ENCODE measurements at regions not wholly inside any gene's neighbourhood (a gene's known extent, or its start where the extent isn't known, plus 50 kb on each side); places are given as distances from the start of the nearest gene placed in this dataset.

DNA sequence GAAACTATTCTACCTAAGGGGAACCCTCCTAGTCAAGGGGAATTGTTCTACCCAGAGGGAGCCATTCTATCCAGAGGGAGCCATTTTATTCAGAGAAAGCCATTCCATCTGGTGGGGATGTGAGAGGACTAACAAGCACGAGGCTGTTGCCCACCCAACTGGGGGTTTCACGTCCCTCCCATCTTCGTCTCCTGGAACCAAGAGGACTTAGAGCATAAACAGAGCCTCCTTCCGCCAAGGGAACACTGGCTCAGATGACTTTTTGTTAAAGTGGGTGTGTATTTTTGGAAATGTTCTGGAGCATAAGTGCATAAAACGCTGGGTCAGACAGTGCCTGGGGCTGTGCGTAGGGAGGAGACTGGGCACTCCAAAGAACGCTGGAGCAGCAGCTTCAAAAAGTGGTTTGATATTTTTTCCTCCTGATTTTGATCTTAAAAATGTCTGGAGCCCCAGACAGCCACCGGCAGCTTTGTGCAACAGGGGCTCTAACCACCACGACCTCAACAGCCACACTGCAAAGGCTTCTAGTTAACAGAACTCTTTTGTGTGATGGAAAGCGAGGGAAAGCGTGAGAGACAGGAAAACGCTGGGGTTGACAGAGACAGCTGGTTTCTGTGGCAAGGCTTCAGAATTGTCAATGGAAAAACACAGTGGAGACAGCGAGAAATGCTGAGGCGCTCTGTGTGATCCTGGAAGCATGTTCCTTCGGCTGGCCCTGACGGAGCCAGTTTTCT, 363.6 kb upstream of the CAMK1G start:
- no peak for DNase-seq (ENCODE audit: low read depth)
- H3K4me3 ChIP-seq (ENCODE audit: low read depth, low read length), result no peak overlapping the region

GRCh38 chr1:209222826-209223225, 360.7 kb upstream of the CAMK1G start:
- DNase-seq (ENCODE audit: low read depth), result no peak
- no peak overlapping the region for H3K4me3 ChIP-seq (ENCODE audit: low read depth, low read length)
- TF ChIP-seq, protein P1, sequence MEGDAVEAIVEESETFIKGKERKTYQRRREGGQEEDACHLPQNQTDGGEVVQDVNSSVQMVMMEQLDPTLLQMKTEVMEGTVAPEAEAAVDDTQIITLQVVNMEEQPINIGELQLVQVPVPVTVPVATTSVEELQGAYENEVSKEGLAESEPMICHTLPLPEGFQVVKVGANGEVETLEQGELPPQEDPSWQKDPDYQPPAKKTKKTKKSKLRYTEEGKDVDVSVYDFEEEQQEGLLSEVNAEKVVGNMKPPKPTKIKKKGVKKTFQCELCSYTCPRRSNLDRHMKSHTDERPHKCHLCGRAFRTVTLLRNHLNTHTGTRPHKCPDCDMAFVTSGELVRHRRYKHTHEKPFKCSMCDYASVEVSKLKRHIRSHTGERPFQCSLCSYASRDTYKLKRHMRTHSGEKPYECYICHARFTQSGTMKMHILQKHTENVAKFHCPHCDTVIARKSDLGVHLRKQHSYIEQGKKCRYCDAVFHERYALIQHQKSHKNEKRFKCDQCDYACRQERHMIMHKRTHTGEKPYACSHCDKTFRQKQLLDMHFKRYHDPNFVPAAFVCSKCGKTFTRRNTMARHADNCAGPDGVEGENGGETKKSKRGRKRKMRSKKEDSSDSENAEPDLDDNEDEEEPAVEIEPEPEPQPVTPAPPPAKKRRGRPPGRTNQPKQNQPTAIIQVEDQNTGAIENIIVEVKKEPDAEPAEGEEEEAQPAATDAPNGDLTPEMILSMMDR (IDR thresholded peaks at IDR 0.05; ENCODE audit: low read depth, low read length, missing control alignments), result no peak

More for the DNA sequence above, 363.6 kb upstream of the CAMK1G start:
- TF ChIP-seq, protein P1 (IDR thresholded peaks at IDR 0.05; ENCODE audit: low read depth, low read length, missing control alignments), result no peak

GRCh38 chr1:209223791-209224190, 359.7 kb upstream of the CAMK1G start:
- TF ChIP-seq, protein P1 (IDR thresholded peaks at IDR 0.05; ENCODE audit: low read depth, low read length, missing control alignments), result no peak

GRCh38 chr1:209224886-209225285, 358.6 kb upstream of the CAMK1G start:
- no peak for DNase-seq (ENCODE audit: low read depth)
- H3K4me3 ChIP-seq (ENCODE audit: low read depth, low read length), result no peak overlapping the region
- TF ChIP-seq, protein P1 (IDR thresholded peaks at IDR 0.05; ENCODE audit: low read depth, low read length, missing control alignments), result no peak

More at GRCh38 chr1:209223791-209224190, 359.7 kb upstream of the CAMK1G start:
- DNase-seq (ENCODE audit: low read depth), result no peak
- H3K4me3 ChIP-seq (ENCODE audit: low read depth, low read length), result no peak overlapping the region

GRCh38 chr1:209227171-209227570, 356.3 kb upstream of the CAMK1G start:
- no peak for DNase-seq (ENCODE audit: low read depth)
- TF ChIP-seq, protein P1 (IDR thresholded peaks at IDR 0.05; ENCODE audit: low read depth, low read length, missing control alignments), result no peak
- H3K4me3 ChIP-seq (ENCODE audit: low read depth, low read length), result no peak overlapping the region

- TF ChIP-seq, protein P1 (IDR thresholded peaks at IDR 0.05; ENCODE audit: low read depth, low read length, missing control alignments), result no peak
- no peak overlapping the region for H3K4me3 ChIP-seq (ENCODE audit: low read depth, low read length)
- DNase-seq (ENCODE audit: low read depth), result no peak
Measured at GRCh38 chr1:209227941-209228340, 355.6 kb upstream of the CAMK1G start.
